ENCODE measurements at regions not wholly inside any gene's neighbourhood (a gene's known extent, or its start where the extent isn't known, plus 50 kb on each side); places are given as distances from the start of the nearest gene placed in this dataset.

GRCh38 chr6:55925292-55925691, 49.9 kb upstream of the BMP5 start:
- ATAC-seq: no peak
- TF ChIP-seq BACH2 (CRISPR knock-in tag; IDR thresholded peaks at IDR 0.05; ENCODE audit: borderline replicate concordance): no peak
- no peak for TF ChIP-seq ZNF8 (CRISPR knock-in tag; IDR thresholded peaks at IDR 0.05)
- no peak for TF ChIP-seq ISL1 (CRISPR knock-in tag; IDR thresholded peaks at IDR 0.05)
- TF ChIP-seq CSRNP3 (CRISPR knock-in tag; IDR thresholded peaks at IDR 0.05): no peak
- no peak for TF ChIP-seq CREB5 (CRISPR knock-in tag; IDR thresholded peaks at IDR 0.05; ENCODE audit: low read depth)
- TF ChIP-seq ARNTL (CRISPR knock-in tag; IDR thresholded peaks at IDR 0.05; ENCODE audit: borderline replicate concordance, low read depth): no peak
- TF ChIP-seq SNAI2 (CRISPR knock-in tag; IDR thresholded peaks at IDR 0.05): no peak
- TF ChIP-seq ZNF70 (CRISPR knock-in tag; IDR thresholded peaks at IDR 0.05): no peak
- no peak for TF ChIP-seq RARB (CRISPR knock-in tag; IDR thresholded peaks at IDR 0.05)
- TF ChIP-seq GLIS3 (CRISPR knock-in tag; IDR thresholded peaks at IDR 0.05): no peak
- no peak for TF ChIP-seq ZNF565 (CRISPR knock-in tag; conservative IDR thresholded peaks at IDR 0.05; ENCODE audit: low read depth)
- TF ChIP-seq TSHZ2 (CRISPR knock-in tag; IDR thresholded peaks at IDR 0.05): no peak
- TF ChIP-seq PPARA (CRISPR knock-in tag; IDR thresholded peaks at IDR 0.05; ENCODE audit: borderline replicate concordance): no peak
- no peak for TF ChIP-seq POU6F1 (CRISPR knock-in tag; IDR thresholded peaks at IDR 0.05; ENCODE audit: borderline replicate concordance, low read depth)
- TF ChIP-seq ZFP3 (CRISPR knock-in tag; IDR thresholded peaks at IDR 0.05): no peak
- TF ChIP-seq PATZ1 (CRISPR knock-in tag; IDR thresholded peaks at IDR 0.05; ENCODE audit: borderline replicate concordance): no peak

Measured in SK-N-SH treated with all-trans-retinoic acid at 6 μM for 48 hours (cell line).